Peyer's patch (tissue), 4 donors: ENCODE measurements at regions not wholly inside any gene's neighbourhood (a gene's known extent, or its start where the extent isn't known, plus 50 kb on each side); places are given as distances from the start of the nearest gene placed in this dataset.

Experiments used
- CTCF ChIP-seq, 6 experiments: fragments of 450-650 bp in 4 of 6; fragments of 200-600 bp in 2 of 6; sonication (generic) in 1 of 6; IDR thresholded peaks; one replicate each; pipeline ENCODE4 v1.5.1; 2017 to 2019; ENCODE audit warnings: antibody characterized with exemption in 6 of 6, mild to moderate bottlenecking in 3 of 6, moderate library complexity in 1 of 6
- POLR2A ChIP-seq, 2 donors: fragments of 450-650 bp; IDR thresholded peaks; one replicate each; pipeline ENCODE4 v1.5.1; 2017; ENCODE audit warnings: antibody characterized with exemption in 2 of 2, mild to moderate bottlenecking in 2 of 2, moderate library complexity in 2 of 2

- no peak for TF ChIP-seq CTCF (IDR thresholded peaks at IDR 0.05)
- TF ChIP-seq POLR2A (IDR thresholded peaks at IDR 0.05), result no peak
Measured at GRCh38 chr1:2874207-2874606, 72.7 kb upstream of the TTC34 start.
